ENCODE measurements at regions not wholly inside any gene's neighbourhood (a gene's known extent, or its start where the extent isn't known, plus 50 kb on each side); places are given as distances from the start of the nearest gene placed in this dataset.
"Not testable (repeated sequence)": the region's sequence is repeated elsewhere in the genome, so short reads cannot be mapped to it uniquely, and the experiment has no call there.

DNA sequence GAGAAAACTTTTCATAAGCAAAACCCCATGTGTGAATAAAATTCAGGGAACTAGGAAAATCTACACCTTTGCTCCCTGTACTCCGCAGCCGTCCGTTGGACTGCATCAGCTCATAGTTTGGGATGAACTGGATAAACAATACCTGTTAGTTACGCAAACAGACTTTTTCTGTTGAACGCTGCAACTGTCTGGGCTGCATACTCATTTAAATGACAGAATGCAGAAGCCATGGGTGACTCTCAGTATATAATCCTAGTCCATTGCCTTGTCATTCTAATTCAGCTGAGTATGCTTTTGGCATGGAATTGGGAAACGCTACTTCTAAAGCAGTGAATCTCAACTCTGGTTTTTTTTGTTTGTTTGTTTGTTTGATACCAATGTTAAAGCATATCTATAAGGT, 151.6 kb downstream of the SLITRK1 start:
- DNase-seq (ENCODE audit: low read depth): no peak

DNA sequence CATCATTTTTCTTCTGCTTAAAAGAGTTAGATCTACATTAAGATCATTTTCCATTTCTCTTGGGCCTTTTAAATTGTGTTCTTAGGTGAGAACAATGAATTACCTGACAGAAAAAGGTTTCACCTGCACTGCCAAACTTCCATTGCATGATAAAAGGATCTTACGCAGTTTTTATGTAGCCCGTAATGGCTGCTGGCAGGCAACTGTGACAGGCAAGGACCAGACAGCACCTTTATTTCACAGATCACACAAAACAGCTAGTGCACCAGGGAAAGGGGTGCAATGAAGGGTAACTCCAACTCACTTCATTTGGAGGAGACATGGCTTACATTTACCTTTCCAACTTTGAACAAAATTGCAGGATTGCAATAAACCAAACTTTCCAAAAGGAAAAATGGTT, 159.8 kb downstream of the SLITRK1 start:
- DNase-seq (ENCODE audit: low read depth): no peak

DNA sequence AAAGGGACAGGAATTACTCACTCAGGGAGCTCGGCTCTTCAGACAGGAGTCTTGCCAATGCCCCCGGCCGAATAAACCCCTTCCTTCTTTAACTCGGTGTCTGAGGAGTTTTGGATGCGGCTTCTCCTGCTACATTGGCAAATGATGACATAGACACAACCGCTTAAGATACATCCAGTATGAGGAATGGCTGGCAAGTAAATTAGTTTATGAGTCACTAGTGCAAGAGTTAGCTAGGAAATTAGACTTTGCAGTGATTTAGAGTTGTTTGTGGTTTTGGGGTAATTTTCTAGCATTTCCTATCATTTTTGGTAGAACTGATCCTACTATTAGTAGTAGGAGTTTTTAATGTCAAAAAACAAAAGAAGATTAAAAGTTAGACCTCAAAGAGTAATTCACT, 166.2 kb downstream of the SLITRK1 start:
- no peak for DNase-seq (ENCODE audit: low read depth)

DNA sequence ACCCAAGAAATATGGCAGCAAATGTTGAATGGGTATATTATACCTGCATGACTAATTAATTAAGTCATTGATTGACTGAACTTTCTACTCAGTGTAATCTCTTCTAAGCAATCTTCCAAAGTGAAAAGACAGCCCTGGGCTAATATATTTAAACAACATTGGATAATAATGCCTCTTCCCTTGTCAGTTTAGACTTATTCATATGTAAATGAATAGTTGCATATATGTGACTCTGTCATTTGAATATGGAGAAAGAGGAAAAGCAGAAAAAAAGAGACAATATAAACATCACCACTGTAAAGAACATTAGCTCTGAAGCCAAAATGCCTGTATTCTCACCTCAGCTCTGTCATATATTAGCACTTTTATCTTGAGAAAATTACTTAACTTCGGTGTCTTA, 168.0 kb downstream of the SLITRK1 start:
- DNase-seq (ENCODE audit: low read depth): no peak

DNA sequence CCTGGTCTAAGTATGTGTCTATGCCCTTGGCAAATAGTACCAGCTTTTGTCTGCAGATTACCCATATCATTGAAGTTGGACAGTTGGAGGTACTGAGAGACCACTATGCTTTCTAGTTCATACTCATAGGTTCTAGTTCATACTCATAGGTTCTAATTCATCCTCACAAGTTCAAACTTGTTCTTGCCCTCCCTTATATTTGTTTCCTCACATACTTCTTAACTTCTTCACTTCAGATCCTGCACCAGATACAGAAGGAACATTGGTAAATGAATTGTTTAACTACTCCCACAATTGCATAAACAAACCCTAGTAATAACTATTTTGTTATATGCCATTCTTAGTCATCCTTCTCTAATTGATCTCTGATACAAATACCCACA, 172.2 kb downstream of the SLITRK1 start:
- no peak for DNase-seq (ENCODE audit: low read depth)

DNA sequence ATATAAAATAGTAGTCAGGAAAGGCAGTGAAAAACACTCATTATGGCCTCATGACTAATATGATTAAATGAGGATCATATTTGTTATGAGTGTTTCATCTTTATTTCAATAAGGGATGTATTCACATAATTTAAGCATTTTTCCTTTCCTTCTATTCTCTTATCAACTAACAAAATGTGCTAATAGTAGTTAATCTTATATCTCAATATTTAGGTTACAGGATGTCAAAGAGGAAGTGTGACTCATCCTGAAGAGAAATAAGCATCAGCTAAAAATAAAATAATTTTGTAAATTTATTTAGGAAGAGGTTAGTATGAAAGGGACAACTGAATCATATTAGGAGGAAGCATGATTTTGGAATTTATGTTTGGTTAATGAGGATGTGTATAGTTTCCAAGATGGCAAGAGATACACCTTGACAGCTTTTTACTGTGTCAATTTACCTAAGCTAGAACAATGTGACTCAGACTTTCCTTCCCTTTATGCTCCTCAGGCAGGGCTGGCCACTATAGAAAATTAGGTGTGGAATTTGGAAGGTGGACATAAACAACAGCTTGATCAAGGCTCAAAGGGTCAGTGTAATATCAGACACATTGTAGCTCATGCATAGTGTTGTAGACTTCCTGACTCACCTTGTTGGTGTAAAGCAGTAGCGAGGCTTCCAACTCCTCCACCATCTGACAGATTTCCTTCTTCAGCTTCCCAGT, 172.7 kb downstream of the SLITRK1 start:
- no peak for DNase-seq (ENCODE audit: low read depth)

DNA sequence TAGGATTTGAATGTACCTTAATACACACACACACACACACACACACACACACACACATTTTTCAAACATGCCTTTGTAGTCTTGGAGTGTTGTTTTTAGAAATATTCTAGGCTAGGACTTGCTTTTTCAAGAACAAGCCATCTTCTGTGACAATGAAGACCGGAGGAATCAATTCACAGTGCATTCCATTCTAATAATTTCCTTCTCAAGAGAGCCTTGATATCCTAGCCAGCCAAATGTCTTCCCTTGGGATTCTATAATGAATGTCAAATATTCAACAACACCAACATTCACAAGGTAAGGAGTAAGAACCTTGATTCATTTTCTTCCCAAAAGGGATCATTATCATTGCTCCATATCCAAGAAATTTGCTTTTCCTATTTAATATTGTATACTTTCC, 180.3 kb downstream of the SLITRK1 start:
- no peak for DNase-seq (ENCODE audit: low read depth)

DNA sequence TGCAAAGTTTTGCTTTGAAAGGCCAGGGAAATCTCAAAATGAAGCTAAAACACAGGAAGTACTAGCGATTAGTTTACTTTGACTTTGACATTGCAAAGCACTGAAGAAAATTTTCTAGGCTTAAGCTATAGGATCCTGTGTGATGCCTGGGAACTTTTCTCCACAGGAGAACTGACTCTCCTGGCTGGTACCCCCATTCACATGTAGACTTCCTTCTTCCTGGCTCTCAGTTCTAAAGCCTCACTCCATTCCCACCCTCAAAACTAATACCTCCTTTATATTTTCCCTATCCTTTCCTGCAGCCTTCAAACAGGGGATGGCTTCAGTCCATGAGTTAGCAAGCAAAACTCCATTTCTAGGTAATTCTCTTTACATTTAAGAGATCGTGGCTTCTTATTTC, 189.5 kb downstream of the SLITRK1 start:
- DNase-seq (ENCODE audit: low read depth): no peak

DNA sequence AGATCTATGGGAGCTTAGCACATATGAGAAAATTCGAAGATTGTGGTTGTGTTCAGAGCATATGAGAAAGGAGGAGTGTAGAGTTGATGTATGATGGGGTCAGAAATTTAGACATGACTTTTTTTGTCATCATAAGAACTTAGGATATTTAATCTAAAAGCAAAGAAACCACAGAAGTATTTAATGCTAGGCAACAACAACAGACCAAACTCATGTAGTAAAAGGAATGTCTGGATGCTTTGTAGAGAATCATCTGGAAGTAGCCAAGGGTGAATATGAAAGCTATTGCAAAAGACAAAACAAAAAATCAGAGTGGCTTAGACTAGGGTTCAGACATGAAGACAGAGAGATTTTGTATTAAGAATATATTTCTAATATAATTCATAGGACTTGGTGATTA, 190.3 kb downstream of the SLITRK1 start:
- DNase-seq (ENCODE audit: low read depth): peak; percentile 32

DNA sequence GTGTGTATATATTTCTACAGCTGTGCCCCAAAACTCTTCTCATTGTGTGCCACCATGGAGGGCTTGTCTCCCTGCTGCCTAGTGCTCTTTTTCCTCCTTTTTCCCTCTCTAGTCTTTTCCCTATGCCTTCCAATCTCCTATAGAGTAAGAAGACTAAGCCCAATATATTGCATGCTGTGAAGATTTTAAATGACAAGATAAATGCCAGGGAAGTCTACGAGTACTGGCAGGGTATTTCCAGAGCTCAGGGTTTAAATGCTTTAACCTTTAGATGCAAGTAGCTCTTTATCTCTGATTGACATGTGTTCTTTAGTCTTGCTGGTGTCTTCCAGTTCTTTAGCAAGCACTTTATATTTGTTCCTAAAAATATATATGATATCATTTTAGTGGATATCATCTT, 200.7 kb downstream of the SLITRK1 start:
- no peak for DNase-seq (ENCODE audit: low read depth)

DNA sequence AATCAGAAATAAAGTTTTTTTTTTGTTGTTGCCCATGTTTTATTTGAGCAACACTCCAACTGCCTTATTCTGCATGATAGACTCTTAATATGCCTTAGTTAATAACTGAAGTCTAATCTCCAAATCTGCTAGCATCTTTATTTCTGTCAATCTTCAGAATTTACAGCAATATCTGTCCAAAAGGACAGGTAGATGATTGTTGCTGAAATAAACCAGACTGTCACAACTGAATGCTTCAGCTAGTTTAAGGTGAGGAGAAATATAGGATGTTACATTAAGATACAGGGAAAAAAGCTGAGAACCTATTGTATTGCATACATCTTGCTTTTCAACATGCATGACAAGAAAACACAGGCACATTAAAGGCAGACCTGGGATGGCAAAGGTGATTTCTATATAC, 204.3 kb downstream of the SLITRK1 start:
- DNase-seq (ENCODE audit: low read depth): no peak

DNA sequence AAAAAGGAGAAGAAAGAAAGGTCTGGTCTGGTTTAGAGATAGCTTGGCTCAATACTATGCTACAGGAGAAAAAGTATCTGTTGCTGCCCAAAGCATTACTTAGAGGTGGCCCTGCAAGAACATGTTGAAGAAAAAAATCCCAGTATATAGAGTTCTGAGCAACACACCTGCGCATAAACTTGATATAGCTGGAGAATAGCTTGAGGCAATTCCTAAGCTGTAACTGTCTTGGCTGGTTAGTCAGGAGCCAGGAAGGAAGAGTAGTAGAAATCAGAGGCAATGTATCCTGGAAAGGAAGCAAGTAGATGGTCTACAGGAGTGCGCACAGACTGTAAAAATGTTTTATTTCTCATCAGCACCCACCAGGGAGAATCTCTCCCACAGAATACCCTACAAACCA, 209.7 kb downstream of the SLITRK1 start:
- DNase-seq (ENCODE audit: low read depth): no peak

DNA sequence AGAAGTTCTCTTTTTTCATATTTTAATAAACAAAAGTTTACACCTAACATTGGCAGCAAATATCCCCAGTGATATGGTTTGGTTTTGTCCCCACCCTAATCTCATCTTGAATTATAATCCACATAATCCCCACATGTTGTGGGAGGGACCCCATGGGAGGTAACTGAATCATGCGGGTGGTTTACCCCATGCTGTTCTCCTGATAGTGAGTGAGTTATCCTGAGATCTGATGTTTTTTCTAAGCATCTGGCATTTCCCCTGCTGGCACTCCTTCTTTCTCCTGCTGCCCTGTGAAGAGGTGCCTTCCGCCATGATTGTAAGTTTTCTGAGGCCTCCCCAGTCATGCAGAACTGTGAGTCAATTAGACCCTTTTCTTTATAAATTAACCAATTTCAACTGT, 214.7 kb downstream of the SLITRK1 start:
- no peak for DNase-seq (ENCODE audit: low read depth)

DNA sequence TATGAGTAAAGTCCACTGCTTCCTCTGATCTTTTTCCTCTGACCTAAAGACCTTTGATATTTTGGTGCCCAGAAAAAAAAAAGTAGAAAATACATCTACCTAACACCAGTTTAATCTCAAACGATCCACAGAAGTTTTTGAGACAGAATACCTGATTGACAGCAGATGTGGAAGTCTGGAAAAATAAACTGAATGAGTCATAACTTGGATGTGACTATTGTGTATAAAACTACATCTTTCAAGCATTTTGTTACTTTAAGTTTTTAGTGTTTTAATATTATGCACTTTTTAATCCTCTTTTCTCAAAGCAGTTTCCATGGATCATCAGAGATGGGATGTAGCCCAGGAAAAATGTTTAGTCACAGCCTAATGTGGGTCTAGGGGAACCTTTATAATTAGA, 216.1 kb downstream of the SLITRK1 start:
- DNase-seq (ENCODE audit: low read depth): peak; percentile 11

DNA sequence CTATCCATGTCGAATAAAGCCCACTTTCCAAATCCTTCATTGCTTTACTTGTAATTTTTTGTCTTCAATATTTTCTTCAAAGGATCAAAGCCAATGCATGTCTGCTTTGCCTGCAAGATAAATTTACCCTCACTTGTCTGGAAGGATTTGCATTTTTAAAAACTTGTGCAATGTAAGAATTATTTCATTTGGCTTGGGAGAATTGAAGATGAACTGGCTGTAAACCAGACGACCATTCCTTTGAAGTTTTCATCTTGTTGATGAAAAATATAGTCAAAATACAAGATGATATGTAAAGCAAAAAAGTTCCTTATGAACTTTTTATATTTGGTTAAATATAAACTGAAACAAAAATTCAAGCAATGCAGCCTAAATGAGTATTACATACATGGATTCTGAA, 225.0 kb downstream of the SLITRK1 start:
- no peak for DNase-seq (ENCODE audit: low read depth)

DNA sequence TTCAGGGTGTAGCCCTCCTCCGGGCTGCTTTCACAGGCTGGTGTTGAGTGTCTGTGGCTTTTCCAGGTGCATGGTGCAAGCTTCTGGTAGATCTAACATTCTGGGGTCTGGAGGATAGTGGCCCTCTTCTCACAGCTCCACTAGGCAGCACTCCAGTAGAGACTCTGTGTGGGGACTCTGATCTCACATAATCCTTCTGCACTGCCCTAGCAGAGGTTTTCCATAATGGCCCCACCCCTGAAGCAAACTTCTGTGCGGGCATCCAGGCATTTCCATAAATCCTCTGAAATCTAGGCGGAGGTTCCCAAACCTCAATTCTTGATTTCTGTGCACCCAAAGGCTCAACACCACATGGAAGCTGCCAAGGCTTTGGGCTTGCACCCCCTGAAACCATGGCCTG, 239.7 kb downstream of the SLITRK1 start:
- not testable (repeated sequence) for DNase-seq (ENCODE audit: low read depth)

DNA sequence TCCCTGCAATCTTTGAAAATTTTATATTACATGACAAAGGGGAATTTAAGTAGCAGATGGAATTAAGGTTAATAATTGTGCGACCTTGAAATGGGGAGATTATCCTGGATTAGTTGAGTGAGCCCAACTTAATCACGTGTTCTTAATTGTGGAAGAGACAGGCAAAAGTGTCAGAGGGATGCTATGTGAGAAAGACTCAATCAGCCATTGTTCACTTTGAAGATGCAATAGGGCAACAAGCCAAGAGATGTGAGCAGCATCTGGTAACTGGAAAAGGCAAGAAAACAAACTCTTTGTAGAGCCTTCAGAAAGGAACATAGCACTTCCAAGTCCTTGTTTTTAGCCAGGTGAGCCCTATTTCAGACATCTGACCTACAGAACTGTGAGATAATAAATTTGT, 247.7 kb downstream of the SLITRK1 start:
- DNase-seq (ENCODE audit: low read depth): no peak

DNA sequence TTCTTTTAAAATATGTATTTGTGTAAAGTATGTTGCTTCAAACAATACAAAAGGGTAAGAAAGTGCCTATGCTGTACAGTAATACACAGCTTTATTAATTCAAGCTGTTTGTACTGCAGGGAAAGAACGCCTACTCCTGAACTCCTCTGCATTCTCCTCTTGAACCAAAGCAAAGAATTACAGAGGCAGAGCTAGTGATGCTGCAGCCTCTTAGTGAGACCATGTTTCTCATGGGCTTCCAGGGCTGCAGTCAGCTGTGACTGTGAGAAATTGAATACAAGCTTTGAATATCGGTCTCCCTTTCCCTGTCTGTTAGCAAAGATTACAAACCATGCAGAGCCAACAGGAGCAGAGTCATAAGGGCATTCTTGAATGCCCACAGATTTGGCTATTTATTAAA, 248.5 kb downstream of the SLITRK1 start:
- DNase-seq (ENCODE audit: low read depth): no peak

DNA sequence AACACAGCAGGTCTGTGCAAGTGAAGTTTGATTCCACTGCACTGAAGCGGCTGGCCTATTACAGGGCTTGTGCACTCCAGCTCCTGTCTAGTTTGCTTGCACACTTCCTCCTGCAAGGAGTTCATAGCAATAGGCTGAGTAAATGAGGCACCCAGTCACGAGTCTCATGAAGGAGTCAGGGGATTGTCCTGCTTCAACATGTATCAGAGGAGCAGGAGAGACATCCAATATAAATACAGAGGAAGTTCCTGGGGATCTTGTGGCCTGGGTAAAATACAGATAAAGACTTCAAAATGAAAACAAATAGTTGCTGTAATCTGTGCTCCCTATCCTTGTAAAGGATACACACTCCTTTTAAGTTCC, 259.9 kb downstream of the SLITRK1 start:
- no peak for DNase-seq (ENCODE audit: low read depth)

DNA sequence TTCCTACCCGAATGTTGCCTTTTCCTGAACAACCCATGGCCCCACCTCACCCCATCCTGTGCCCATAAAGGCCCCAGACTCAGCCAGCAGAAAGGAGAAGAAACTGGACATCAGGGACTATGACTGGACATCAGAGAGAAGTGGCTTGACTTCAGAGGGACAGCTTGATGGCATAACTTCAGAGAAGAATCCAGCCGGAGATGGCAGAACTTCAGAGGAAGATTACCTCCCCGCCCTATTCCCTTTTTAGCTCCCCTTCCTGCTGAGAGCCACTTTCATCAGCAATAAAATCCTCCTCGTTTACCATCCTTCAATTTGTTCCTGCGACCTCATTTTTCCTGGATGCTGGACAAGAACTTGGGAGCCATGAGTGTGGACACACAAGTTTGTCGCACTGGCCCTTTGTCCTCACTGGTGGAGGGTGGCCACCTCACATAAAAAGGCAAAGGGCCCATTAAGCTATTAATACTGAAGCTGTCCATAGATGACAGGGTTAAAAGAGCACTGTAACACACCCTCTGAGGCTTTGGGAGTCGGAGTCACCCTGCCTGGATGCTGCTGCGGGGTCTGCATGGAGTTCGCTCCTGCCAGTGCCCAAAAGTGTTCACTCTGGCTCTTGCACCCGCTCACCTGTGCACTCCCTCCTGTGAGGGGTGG, 260.4 kb downstream of the SLITRK1 start:
- no peak for DNase-seq (ENCODE audit: low read depth)

DNA sequence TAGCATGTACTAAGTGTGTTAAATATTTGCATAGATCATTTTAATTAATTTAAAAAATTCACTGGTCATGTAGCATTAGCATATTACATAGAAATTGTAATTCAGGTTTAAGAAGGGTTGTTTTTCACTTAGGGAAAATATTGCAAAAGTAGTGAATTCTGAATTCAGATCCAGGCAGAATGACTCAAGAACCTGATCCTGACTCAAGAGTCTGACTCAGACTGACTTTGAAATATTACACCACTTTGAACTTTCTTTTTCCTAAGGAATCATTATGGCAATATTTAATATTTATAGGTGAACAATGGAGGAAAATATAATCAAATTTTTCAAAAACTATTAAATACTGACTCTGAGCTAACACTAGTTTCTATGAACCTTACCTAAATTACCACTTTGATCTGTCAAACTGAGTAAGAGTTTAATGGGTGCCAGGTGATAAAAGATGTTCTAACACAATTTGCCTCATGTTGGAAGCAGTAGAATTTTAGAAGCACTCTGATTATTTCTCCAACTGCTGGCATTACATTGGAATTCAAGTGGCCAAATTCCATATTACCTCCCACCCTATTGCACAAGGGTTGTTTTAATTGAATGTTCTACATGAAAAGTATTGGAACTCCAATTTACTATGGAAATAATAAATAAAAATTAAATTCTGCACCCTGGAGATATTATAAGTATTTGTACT, 261.6 kb downstream of the SLITRK1 start:
- peak; percentile 70 for DNase-seq (ENCODE audit: low read depth)

DNA sequence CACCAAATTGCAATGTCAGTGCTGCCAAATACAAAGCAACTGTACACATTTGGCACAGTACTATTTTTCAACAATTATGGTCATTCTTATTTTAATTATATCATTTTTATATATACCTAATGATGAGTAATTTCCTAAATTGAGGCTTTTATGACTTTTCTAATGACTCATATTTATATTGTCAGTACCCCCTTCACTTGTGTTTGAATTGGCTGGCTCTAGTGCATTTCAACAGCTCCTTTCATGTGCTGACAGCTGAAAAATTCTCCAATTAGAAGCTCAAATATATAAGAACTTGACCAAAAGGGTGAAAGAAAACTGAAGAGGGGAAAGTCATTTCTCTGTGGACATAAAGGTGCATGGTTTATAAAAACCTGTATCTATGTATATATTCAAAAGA, 263.3 kb downstream of the SLITRK1 start:
- DNase-seq (ENCODE audit: low read depth): peak; percentile 79

DNA sequence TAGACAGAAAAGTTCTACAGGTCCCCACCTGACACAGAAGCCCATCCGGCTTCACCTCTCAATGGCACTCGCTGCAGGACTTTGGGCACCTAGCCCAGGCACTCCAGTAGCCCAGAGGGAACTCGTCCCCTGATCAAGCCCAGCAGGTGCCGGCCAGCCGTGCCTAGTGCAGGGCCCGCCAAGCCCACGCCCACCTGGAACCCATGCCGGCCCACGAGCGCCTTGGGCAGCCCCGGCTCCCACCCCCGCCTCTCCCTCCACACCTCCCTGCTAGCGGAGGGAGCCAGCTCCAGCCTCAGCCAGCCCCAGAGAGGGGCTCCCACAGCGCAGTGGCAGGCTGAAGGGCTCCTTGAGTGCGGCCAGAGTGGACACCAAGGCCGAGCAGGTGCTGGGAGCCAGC, 268.8 kb downstream of the SLITRK1 start:
- no peak for DNase-seq (ENCODE audit: low read depth)
